AG04450 (cell line): ENCODE measurements at regions not wholly inside any gene's neighbourhood (a gene's known extent, or its start where the extent isn't known, plus 50 kb on each side); places are given as distances from the start of the nearest gene placed in this dataset.

Experiments used
- CTCF ChIA-PET: fragments of 300-600, 350-600 bp; formaldehyde crosslinking; extraction: SDS; loops from one replicate; lab custom pipeline; 2022; ENCODE audit warnings: antibody characterized with exemption, inconsistent platforms; lab: Charles Lee
- POLR2A ChIA-PET: fragments of 350-600 bp; formaldehyde crosslinking; extraction: SDS; loops from one replicate; lab custom pipeline; 2021; ENCODE audit warnings: antibody characterized with exemption, inconsistent platforms; lab: Yijun Ruan, JAX
- DNase-seq: peaks from one replicate; pipeline ENCODE4 v3.0.0-alpha.2; 2011; ENCODE audit warnings: low read depth, low spot score
- H3K27ac ChIP-seq: one replicate; pipeline ENCODE4 v1.5.1; 2012; ENCODE audit warnings: low read depth, low read length, control low read depth
- H3K27me3 ChIP-seq: one replicate; pipeline ENCODE4 v1.6.0; 2012; ENCODE audit warnings: low read length; ENCODE audit not compliant: control insufficient read depth, insufficient read depth
- H3K4me3 ChIP-seq: 2 replicates; pipeline ENCODE4 v1.5.1; 2011; ENCODE audit warnings: mild to moderate bottlenecking, low read depth, low read length, control low read depth
- H3K9me3 ChIP-seq: 2 replicates; pipeline ENCODE4 v1.5.1; 2012; ENCODE audit warnings: low read length; ENCODE audit not compliant: control insufficient read depth, insufficient read depth
- TF ChIP-seq, protein P1 (sequence below): IDR thresholded peaks from 2 replicates; pipeline ENCODE4 v1.5.1; 2011; ENCODE audit warnings: low read depth, low read length, control low read depth, inconsistent platforms

DNA sequence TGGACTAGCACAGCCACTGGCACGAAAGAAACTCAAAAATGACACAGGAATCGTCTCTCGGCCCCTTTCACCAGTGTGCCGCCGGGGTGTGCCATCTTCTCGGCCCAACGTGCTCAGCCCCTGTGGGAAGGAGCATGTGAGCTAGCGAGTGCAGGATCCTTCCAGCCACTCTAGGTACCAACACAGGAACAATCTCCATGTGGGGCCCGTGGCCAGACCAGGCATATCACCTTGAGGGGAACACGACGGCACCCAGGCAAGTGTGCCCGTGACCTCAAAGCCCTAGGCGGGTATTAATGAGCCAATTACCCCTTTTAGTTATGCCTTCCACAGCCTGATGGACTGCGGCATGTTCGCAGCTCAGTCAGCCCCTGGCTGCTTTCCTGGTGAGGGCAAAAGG lies 231.5 kb downstream of the FAT4 start:
- TF ChIP-seq, protein P1, sequence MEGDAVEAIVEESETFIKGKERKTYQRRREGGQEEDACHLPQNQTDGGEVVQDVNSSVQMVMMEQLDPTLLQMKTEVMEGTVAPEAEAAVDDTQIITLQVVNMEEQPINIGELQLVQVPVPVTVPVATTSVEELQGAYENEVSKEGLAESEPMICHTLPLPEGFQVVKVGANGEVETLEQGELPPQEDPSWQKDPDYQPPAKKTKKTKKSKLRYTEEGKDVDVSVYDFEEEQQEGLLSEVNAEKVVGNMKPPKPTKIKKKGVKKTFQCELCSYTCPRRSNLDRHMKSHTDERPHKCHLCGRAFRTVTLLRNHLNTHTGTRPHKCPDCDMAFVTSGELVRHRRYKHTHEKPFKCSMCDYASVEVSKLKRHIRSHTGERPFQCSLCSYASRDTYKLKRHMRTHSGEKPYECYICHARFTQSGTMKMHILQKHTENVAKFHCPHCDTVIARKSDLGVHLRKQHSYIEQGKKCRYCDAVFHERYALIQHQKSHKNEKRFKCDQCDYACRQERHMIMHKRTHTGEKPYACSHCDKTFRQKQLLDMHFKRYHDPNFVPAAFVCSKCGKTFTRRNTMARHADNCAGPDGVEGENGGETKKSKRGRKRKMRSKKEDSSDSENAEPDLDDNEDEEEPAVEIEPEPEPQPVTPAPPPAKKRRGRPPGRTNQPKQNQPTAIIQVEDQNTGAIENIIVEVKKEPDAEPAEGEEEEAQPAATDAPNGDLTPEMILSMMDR: no peak
- CTCF ChIA-PET: no interaction called here
- POLR2A ChIA-PET: no interaction called here

DNA sequence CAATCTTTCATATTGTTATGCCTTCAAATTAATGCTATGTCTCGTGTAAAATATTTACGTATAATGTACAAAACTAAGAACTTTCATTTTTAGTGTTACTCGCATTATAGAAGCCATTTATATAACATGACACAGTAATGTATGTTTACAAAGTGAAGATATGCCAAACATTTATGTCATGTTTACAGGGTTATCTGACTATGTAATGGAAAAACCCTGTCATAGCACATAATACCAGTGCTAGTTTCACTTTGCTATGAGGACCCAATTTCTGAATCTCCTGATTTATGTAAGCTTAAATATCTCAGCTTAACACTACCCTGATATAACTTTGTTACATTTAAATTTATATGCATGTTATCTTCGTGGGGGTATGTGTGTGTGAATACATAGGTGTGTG lies 233.1 kb downstream of the FAT4 start:
- DNase-seq: no peak
- no peak overlapping the region for H3K4me3 ChIP-seq
- peaks cover 4% of the 10 kb centered on the region for H3K9me3 ChIP-seq
- H3K27me3 ChIP-seq: no peaks in the 10 kb centered on the region
- TF ChIP-seq, protein P1: no peak
- CTCF ChIA-PET: no interaction called here
- POLR2A ChIA-PET: no interaction called here
- no peak overlapping the region for H3K27ac ChIP-seq

More for the DNA sequence above, 231.5 kb downstream of the FAT4 start:
- peaks cover 4% of the 10 kb centered on the region for H3K9me3 ChIP-seq
- H3K27ac ChIP-seq: no peak overlapping the region
- no peak for DNase-seq
- no peaks in the 10 kb centered on the region for H3K27me3 ChIP-seq
- no peak overlapping the region for H3K4me3 ChIP-seq

DNA sequence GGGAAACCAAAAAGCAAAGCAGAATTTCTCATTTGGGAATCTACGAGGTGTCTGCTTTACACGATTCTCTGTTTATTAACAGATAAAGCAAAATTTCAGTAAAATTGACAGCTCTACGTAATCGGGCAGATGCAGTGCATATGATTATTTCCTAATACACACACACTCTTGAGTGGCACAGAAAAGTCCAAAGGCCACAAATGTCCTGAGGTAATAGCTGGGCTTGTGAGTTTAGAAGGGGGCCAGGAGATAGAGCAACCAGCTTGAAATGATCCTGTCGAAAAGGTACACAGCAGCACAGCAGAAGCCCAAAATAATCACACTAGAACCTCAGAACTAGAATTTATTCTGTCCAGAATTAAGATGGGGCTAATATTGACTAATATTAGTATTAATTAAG lies 236.0 kb downstream of the FAT4 start:
- Histone ChIP-seq H3K27me3 (no peaks in the 10 kb centered on the region), H3K4me3 (no peak overlapping the region), H3K9me3 (peaks cover 4% of the 10 kb centered on the region), H3K27ac (no peak overlapping the region)
- ChIA-PET CTCF (no interaction called here), POLR2A (no interaction called here)
- no peak for DNase-seq
- TF ChIP-seq, protein P1: no peak

DNA sequence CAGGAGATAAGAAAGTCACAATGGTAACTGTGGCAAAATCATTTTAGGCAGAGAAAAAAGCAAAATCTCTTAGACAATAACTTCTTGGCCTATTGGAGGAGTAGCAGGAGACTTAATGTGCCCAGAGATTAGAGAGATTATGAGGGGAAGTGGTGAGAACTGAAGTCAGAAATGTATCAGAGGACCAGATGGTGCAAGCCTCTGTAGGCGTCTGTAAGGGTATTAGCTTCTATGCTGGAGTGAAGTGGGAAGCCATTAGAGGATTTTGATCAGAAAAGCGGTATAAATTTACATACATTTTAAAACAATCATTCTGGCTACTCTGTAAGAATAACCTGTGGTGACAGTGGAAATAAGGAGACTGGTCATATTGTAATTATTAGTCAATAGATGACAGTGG lies 236.7 kb downstream of the FAT4 start:
- H3K27ac ChIP-seq: no peak overlapping the region
- ChIA-PET POLR2A (no interaction called here), CTCF (no interaction called here)
- peaks cover under 1% of the 10 kb centered on the region; the same call in 1 of the 2 replicates for H3K9me3 ChIP-seq
- H3K27me3 ChIP-seq: no peaks in the 10 kb centered on the region
- no peak for DNase-seq
- TF ChIP-seq, protein P1: no peak
- no peak overlapping the region for H3K4me3 ChIP-seq

DNA sequence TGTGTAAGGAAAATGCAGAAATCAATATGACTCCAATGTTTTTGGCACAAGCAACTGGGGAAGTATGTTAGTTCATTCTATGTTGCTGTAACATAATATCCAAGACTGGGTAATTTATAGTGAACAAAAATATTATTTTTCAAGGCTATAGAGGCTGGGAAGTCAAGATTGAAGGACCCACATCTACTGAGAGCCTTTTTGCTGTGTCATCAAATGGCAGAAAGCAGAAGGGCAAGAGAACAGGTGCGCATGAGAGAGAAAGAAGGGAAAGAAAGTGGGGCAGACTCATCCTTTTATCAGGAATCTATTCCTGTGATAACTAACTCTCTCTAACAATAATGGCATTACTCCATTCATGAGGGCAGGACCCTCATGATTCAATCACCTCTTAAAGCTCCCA lies 237.2 kb downstream of the FAT4 start:
- H3K27ac ChIP-seq: no peak overlapping the region
- H3K27me3 ChIP-seq: no peaks in the 10 kb centered on the region
- no peak for DNase-seq
- POLR2A ChIA-PET: no interaction called here
- TF ChIP-seq, protein P1: no peak
- H3K9me3 ChIP-seq: no peaks in the 10 kb centered on the region
- H3K4me3 ChIP-seq: no peak overlapping the region
- CTCF ChIA-PET: no interaction called here
